ENCODE measurements at regions not wholly inside any gene's neighbourhood (a gene's known extent, or its start where the extent isn't known, plus 50 kb on each side); places are given as distances from the start of the nearest gene placed in this dataset.
"Not testable (repeated sequence)": the region's sequence is repeated elsewhere in the genome, so short reads cannot be mapped to it uniquely, and the experiment has no call there.

DNA sequence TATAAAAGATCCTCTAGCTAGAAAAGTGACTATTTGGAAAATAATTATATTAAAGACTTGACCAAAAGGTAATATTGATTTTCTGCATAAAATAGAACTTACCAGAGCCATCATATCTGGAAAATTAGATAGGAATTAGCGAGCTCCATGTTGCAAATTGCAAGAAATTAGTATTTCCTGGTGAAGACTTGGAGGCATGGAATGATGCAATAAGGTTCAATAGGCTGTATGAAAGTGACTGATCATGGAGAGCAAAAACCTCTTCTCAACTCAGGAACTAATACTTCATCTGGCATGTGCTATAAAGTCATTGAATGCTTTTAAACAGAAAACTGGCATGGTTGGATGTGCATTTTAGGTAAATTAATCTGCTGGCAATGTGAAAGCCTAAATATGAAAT is 66.3 kb upstream of the UFM1 start:
- no peak for DNase-seq (ENCODE audit: low spot score)

DNA sequence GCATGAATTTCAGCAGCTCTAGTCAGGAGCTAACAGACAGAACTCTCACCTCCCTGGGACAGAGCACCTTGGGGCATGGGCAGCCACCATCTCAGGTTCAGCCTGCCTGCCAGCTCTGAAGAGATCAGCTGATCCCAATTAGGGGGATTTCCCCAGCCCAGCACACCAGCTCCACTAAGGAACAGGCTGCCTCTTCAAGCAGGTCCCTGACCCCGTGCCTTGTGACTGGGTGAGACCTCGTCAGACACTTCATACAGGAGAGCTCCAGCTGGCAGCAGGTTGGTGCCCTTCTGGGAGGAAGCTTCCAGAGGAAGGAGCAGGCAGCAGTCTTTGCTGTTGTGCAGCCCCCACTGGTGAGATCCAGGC is 84.5 kb upstream of the UFM1 start:
- DNase-seq (ENCODE audit: low spot score) = no peak

DNA sequence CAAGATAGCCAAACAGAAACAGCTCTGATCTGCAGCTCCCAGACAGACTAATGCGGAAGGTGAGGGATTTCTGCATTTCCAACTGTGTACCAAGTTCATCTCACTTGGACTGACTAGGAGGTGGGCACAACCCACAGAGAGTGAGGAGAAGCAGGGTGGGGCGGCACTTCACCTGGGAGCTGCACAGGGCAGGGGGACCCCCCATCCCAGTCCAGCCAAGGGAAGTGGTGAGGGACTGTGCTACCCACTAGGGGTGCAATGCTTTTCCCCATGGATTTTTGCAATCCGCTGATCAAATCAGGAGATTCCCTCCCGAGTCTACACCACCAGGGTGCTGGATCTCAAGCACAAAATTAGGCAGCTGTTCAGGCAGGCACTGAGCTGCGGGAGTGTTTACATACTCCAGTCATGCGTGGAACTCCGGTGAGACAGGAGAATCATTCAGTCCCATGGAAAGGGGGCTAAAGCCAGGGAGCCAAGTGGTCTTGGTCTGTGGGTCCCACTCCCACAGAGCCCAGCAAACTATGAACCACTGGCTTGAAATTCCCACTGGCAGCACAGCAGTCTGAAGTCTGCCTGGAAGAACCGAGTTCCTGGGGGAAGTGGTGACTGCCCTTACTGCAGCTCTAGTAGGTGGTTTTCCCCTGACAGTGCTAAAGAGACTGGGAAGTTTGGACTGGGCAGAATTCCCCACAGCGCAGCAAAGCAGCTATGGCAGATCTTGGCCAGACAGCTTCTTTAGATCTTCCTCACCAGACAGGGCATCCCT is 85.1 kb upstream of the UFM1 start:
- no peak for DNase-seq (ENCODE audit: low spot score)

DNA sequence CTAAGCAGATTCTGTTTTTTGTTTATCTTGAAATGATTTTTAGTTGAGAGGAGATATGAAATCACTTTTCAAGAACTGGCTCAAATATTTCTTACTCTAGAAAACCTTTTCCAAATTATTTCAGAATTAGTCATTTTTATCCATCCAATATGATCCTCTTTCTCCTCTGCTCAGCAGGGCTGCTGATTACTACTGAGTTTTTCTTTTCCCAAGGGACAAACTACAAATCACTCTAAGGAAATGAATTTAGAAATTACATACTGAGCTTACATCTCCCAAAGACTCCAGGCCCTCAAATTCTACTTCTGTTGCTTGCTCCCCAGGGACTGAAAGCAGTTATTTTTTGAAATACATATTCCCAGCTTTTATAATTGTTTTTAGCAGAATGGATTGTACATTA is 87.4 kb upstream of the UFM1 start:
- DNase-seq (ENCODE audit: low spot score) = no peak

DNA sequence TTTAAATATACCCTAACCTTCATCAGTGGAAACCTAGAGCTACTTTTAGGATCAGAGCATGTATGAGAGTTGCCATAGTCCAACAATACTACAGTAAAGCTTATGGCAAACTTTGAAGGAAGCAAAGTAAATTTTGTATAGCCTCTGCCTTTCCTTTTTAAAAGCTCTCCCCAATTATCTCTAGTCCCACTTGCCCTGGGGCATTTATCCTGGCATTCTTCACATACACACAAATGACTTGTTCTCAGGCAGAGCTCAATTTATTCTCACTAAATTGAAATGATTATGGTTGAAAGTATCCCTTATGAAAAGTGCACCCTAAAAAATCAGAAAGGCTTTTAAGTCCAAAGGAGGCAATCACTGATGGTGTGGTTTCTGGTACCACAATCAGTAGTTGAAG is 94.1 kb upstream of the UFM1 start:
- no peak for DNase-seq (ENCODE audit: low spot score)

DNA sequence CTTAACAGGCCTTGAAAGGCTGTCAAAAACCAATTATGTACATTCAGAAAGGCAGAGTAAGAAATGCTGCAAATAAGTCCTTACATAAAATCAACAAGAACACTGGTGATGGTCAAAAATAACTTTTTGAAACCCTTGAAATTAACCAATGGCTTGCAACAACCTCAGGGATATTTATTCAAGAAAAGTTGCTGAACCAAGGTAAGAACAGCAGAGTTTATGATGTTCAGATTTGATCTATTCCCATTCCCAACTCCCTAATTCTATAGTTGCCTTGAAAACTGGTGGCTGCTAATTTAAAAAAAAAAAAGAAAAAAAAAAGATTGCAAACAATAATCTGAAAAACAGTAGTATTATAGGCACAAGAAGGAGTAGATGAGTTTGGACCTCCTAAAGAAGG is 109.8 kb upstream of the UFM1 start:
- DNase-seq (ENCODE audit: low spot score) = no peak

DNA sequence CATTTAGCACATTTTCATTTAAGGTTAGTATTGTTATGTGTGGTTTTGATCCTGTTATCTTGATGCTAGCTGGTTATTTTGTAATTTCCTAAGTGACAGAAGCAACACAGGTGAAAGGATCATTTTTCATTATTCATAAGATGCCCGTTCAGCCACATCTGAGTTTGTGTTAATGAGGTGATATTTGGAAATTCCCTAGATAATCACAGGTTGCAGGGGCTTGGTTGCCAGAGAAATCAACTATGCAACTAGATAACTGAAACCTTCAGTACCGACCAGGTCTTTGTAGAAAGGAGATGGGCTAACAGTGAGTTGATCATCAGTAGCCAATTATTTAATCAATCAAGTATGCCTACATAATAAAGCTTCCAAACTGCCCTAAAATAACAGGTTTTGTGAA is 121.3 kb upstream of the UFM1 start:
- DNase-seq (ENCODE audit: low spot score) = no peak

DNA sequence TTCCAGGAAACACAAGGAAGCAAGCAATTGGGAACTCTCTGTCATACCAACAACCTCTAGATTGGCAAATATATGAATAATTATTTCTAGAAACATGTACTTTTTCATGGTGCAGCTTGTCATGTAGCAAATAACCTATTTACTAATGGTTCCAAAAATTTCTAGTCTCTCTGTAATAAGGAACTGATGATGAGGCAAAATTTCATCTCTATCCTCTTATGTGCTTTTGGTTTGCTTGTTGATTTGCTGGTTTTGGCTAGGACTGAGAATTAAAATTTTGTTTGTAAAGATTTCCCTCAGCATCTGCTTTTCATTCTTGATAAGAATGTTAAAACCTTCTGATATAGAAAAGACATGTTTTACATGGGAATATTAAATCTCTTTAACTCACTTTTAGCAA is 123.2 kb upstream of the UFM1 start:
- no peak for DNase-seq (ENCODE audit: low spot score)

DNA sequence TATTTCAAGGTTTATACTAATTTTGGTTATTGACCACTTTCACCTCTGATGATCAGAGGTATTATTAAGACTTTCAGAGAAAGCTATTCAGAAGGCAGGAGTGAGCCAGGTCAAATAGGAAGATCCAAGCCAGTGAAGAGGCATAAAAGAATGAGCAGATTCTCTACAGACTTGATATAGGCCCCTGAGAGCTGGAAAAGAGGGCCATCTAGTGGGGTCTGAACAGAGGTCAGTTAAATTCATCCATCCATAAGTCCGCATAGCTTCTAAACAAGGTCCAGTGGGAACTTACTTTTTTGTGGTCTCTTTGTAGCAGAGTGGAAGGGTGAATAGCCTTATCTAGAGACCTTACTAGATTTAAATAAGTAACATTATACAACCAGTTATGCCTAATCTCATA is 126.6 kb upstream of the UFM1 start:
- DNase-seq (ENCODE audit: low spot score) = peak; percentile 0

DNA sequence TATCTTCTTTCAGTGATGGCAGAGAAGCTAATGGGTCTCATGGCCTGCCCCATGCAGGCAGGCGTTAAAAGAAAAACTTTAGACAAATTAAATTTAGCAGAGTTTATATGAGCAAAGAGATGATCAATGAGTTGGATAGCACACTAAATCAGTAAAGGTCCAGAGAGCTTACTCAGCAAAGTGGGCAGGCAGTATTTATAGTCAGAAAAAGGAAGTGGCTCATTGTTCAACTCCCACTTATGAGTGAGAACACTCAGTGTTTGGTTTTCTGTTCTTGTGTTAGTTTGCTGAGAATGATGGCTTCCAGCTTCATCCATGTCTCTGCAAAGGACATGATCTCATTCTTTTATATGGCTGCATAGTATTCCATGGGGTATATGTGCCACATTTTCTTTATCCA is 128.5 kb upstream of the UFM1 start:
- DNase-seq (ENCODE audit: low spot score) = not testable (repeated sequence)

DNA sequence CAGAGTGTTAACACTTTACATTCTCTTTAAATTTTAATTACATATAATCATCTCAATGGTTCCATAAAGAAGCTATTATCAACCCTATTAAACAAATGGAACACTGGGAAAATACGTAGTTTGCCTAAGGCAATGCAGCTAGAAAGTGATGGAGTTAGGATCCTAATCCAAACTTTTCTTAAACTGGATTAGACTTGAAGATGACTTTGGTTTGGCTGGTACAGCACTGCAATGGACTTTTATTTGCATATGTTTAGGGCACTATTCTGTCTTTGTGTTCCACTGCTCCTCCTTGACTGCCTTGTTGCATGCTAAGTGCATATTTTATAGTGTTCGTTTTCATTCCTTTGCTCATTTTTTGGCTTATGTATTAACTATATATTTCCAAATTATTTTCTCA is 133.5 kb upstream of the UFM1 start:
- no peak for DNase-seq (ENCODE audit: low spot score)

DNA sequence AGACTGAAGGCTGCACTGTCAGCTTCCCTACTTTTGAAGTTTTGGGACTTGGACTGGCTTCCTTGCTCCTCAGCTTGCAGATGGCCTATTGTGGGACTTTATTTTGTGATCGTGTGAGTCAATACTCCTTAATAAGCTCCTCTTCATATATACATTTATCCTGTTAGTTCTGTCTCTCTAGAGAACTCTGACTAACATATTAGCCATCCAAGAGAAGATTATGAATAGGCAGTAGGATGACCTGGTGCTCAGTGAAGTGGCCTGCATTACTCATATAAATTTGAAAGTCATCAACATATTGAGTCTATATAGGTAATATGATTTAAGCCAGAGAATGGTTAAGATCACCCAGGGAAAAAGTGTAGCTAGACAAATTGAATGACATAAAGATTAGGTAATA is 136.3 kb upstream of the UFM1 start:
- no peak for DNase-seq (ENCODE audit: low spot score)

DNA sequence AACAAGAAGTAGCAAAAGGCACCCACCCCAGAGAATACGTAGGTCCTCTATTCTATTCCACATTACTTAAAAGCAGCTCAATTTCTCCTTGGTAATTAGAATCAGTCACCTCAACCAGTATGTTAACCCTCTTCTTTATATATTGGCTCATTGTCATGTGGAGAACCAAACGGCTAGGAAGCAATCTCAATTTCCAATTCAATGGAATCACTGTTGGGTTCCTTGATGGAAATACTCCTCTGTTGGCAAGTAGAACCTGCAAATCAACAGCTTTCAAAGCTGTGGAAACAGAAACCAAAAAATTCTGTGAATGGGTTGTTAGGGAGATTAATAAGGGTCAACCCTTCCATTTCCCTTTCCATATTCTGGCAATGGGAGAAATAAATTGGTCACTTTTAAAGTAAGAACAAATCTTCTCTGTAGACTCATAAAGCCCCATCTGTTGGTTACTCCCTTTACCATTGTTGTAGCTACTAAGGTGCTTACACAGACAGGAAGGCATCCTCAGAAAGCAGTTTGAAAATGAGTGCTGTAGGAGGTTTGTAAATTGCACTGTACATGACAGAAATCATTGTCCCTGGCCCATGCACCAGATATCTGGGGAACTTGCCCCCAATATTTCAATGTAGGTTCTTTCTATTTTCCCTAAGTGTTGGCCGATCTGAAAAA is 138.6 kb upstream of the UFM1 start:
- DNase-seq (ENCODE audit: low spot score) = no peak

DNA sequence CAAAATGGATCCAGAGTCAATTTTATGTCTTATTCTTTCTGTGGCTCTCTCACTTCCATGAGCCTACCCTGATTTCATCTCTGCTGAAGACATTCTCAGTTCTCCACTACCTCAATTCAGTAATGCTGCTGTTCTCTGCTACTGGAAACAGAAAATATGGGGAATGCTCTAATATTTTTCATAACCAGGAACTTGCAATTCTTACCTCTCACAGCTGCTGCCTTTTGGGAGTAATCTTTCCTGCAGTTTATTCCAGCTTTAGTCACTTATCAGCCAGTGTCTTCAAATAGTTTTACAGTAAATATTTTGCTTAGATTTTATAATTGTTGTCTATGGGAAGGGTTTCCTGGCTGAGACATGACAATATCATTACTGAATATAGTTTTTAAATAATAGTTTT is 145.1 kb upstream of the UFM1 start:
- no peak for DNase-seq (ENCODE audit: low spot score)

DNA sequence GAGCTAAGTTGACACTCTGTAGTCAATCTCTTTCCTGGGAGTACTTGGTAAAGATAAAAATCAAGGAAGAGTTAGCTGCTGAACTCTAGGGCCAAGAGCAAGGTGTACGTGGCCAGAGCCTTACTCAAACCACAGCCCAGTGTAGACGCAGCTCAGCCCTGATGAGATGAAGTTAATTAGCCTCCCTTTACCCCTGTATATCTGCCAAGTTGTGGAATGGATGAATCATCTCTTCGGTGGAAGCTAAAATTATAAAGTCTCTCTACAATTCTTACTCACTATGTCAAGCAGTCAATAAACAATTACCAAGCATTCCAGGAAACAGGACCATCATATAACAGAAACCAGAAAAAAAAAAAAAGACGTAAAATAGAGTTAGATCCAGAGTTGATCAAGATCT is 146.9 kb upstream of the UFM1 start:
- no peak for DNase-seq (ENCODE audit: low spot score)

DNA sequence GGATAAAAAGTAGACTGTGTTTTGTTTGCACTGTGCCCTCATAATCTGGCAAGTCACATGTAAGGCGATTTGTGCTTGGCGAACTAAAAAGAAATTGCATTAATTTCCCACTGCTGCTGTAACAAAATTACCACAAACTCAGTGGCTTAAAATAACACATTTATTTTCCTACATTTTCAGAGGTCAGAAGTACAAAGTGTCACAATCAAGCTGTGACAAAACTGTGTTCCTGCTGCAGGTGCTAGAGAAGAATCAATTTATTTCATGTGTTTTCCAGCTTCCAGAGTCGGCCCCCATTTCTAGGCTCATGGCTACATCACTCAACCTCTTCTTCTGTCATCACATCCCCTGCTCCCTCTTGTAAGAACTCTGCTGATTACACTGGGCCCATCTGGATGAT is 158.6 kb upstream of the UFM1 start:
- DNase-seq (ENCODE audit: low spot score) = no peak

DNA sequence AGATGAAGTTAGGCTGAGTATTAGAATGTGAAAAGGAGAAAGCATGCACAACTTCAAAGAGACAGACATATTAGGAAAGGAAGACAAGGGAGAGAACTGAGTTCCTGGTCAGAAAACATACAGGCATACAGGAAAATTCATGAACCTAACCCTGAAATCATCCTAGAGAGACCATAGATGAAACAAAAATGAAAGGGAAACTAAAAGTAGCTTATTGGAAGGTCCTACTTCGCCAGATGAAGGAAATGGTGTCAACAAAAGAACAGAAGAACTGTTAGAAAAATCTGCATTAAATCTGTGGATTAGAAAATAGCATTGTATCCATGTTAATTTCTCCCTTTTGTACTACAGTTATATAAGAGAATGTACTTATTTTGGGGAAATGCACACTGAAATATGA is 169.0 kb upstream of the UFM1 start:
- DNase-seq (ENCODE audit: low spot score) = no peak

DNA sequence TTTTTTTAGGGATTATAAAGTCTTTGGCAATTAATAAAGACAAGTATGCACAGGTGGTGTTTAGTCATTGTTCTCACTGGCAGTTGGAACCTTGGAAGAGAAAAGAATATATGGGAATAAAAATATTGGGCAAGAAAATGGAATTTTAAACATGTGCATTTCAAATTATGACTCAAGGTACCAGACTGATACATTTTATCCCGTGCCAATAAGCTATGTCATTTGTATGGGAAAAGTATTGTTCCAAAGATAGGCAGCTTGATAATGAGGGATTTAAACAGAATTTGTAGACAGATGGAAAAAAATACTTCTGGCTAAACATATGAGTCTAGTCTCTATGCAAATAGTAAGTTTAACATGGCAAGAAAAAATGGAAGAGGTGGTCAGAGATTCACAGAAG is 169.5 kb upstream of the UFM1 start:
- no peak for DNase-seq (ENCODE audit: low spot score)

DNA sequence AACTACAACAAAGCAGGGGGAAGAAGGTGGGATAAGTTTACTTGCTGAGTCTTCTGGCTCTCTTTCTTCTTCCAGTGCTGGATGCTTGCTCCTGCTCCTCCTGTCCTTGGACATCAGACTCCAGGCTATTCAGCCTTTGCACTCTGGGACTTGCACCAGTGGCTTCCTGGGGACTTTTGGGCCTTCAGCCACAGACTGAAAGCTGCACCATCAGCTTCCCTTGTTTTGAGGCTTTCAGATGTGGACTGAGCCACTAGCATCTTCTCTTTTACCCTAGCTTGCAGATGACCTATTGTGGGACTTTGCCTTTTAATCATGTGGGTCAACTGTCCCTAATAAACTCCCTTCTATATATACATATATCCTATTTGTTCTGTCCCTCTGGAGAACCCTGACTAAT is 173.0 kb upstream of the UFM1 start:
- no peak for DNase-seq (ENCODE audit: low spot score)

DNA sequence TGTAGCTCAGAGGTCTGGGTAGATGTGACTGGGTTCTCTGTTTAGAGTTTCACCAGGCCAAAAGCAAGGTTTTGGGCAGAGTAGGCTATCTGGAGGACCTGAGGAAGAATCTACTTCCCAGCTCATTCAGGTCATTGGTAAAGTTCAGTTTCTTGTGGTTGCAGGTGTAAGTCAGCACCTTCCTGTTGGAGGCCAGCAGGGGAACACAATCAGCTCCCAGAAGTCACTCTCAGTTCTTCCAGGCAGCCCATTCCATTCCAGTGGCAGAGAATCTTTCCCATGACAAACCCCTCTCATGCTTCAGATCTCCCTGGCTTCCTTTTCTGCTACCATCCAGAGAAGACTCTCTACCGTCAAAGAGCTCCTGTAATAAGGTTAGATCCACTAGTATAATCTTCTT is 176.2 kb upstream of the UFM1 start:
- DNase-seq (ENCODE audit: low spot score) = no peak

DNA sequence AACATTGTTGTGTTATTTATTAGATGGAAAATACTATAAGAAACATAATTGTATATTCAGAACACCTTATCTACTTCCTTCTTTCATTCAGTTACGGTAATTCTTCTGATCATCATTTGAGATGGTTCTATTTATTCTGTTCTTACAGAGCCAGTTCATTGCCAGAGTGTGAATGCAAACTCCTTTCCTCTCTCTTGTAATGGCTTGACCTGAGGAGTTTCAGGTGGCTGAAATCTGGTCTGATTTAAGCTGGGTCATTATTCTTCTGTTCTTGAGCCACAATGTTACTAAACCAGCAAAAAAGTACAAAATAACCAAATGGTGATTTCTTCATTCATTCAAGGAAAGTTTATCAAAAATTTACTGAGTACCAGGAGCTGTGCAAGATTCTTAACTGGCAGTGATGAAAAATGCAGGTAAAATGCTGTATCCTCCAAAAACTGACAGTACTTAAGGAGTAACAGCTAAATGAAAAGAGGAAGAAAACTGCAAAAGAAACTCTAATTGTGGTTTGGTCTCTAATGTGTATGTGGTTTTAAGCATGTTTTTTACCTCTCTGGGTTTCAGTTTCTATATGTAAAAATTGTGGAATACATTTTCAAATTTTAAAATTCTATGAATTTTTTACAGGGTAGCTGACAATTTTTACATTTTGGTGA is 182.4 kb upstream of the UFM1 start:
- DNase-seq (ENCODE audit: low spot score) = no peak

DNA sequence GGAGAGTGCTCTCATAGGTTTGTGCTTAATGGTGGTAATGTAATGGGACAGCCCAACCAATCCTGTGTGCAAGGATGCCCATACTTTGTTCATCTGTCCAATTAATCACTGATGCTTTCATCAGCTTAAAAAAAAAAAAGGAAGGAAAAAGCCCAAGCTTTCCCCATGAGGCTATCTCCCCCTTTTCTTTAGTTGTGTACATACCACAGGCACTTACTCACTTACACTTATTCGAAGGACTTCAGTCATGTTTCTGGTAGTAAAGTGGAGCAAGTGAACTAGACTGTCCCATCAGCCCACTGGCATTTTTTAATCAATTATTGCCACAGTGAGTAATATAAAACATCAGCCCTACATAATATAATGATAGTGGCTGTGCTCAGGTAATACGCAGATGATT is 183.5 kb upstream of the UFM1 start:
- no peak for DNase-seq (ENCODE audit: low spot score)

DNA sequence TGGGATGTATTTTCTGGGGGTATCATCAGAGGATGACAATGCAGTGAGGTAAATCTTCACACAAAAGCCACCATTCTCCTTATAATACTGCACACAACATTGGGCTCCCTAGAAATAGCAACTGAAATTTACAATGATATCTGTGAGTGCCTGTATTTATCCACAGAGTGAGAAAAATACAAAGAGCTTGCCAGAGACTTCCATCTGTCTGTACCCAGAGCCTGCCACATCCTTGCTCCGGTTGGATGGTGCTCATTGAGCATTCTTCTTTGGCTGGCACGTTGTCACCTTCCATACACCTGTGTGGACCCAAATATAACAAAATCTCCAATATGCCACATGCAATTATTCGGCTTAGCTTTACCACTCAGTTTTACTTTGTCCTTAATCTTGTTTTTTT is 189.5 kb upstream of the UFM1 start:
- DNase-seq (ENCODE audit: low spot score) = no peak

DNA sequence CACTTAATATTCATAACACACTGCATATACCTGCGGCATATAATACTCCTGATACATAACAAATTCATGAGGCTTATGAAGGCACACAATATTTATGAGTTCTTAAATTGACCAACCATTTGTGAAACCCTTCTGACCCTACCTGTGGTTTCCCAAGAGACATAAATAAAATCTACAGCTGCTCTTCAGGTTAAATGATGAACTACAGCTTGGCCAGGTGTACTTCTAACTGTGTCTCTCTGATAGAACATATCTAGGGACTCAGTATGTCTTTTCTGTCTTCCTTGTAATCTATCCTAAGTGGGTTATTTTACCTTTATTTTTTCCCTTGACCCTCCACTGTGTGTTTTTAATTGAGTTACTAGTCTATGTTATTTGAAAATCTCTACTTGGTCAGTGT is 189.9 kb upstream of the UFM1 start:
- DNase-seq (ENCODE audit: low spot score) = no peak
